ENCODE measurements at regions not wholly inside any gene's neighbourhood (a gene's known extent, or its start where the extent isn't known, plus 50 kb on each side); places are given as distances from the start of the nearest gene placed in this dataset.

DNA sequence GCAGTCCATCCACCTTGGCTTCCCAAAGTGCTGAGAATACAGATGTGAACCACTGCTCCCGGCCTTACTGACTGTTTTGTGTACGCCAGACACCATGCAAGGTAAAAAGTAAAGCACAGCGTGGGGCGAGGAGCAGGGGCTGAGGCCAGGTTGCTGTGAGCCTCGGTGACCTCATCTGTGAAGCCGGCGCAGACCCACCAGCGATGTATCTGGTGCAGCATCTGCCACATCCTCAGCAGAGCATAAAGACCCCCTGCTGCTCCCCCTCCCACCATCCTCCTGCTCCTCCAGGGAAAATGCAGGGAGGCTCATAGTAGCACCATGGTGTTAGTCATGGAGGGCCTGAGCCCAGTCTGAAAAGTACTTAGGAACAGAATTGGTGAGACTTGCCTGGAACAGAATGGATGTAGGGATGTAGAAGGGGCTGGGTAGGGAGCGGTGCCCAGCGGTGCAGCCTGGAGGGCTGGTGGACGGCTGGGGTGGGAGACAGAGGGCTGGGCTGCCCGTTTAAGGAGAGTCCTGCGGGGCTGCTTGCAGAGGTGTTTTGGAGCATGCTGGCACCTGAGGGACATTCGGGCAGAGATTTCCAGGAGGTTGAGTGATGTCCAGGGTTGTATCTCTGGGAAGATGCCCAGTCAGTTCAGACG lies 462.4 kb downstream of the BRD1 start:
- Mint-ChIP-seq H3K4me3 (no peak overlapping the region), H3K9me3 (ENCODE audit: insufficient read depth) (no peaks in the 10 kb centered on the region), H3K27me3 (peaks cover 4% of the 10 kb centered on the region), H3K27ac (no peak overlapping the region), H3K4me1 (peaks cover 3% of the 10 kb centered on the region)
- Histone ChIP-seq H3K27me3 (replicated peaks in 1 of 4; ENCODE audit: control extremely low read depth in 1 of 4, control insufficient read depth in 3 of 4, insufficient read depth in 4 of 4, low read length in 3 of 4) (no peaks in the 10 kb centered on the region), H4K20me1 (ENCODE audit: control insufficient read depth, insufficient read depth, low read length, poor library complexity, severe bottlenecking) (no peaks in the 10 kb centered on the region), H3K9ac (ENCODE audit: low read length) (no peak overlapping the region), H3K4me3 (ENCODE audit: control extremely low read depth in 1 of 5, extremely low read depth in 1 of 5, insufficient read depth in 1 of 5, low read depth in 2 of 5, low read length in 4 of 5) (no peak overlapping the region), H3K4me1 (ENCODE audit: control insufficient read depth in 2 of 2, insufficient read depth in 2 of 2, low read length in 2 of 2) (peaks cover 0 to 3% of the 10 kb centered on the region in 2 donors), H3K79me2 (ENCODE audit: control insufficient read depth, insufficient read depth, low read length) (no peaks in the 10 kb centered on the region), H2AFZ (ENCODE audit: insufficient read depth, low read depth, low read length, poor library complexity, severe bottlenecking) (no peak overlapping the region), H3K36me3 (replicated peaks in 1 of 2; ENCODE audit: control extremely low read depth in 1 of 2, control insufficient read depth in 1 of 2, extremely low read depth in 1 of 2, insufficient read depth in 2 of 2, low read length in 1 of 2) (no peaks in the 10 kb centered on the region), H3K9me3 (ENCODE audit: control extremely low read depth in 1 of 3, control insufficient read depth in 2 of 3, insufficient read depth in 1 of 3, low read length in 2 of 3) (peaks cover 0 to 36% (median 0%) of the 10 kb centered on the region in 3 donors), H3K27ac (ENCODE audit: low read length in 2 of 2) (no peak overlapping the region), H3K4me2 (replicated peaks; ENCODE audit: low read depth, low read length, poor library complexity, severe bottlenecking) (no peak overlapping the region)
- intact Hi-C loops (cut with micrococcal nuclease): no loop called here
- POLR2A ChIA-PET: no interaction called here
- TF ChIP-seq EZH2 (IDR thresholded peaks at IDR 0.05; ENCODE audit: borderline replicate concordance, insufficient read depth, low read depth, low read length, poor library complexity, severe bottlenecking): no peak
- TF ChIP-seq, protein P1, sequence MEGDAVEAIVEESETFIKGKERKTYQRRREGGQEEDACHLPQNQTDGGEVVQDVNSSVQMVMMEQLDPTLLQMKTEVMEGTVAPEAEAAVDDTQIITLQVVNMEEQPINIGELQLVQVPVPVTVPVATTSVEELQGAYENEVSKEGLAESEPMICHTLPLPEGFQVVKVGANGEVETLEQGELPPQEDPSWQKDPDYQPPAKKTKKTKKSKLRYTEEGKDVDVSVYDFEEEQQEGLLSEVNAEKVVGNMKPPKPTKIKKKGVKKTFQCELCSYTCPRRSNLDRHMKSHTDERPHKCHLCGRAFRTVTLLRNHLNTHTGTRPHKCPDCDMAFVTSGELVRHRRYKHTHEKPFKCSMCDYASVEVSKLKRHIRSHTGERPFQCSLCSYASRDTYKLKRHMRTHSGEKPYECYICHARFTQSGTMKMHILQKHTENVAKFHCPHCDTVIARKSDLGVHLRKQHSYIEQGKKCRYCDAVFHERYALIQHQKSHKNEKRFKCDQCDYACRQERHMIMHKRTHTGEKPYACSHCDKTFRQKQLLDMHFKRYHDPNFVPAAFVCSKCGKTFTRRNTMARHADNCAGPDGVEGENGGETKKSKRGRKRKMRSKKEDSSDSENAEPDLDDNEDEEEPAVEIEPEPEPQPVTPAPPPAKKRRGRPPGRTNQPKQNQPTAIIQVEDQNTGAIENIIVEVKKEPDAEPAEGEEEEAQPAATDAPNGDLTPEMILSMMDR (IDR thresholded peaks at IDR 0.05): no peak
- ATAC-seq (ENCODE audit: low read depth): no peak
- DNase-seq: no peak
- CTCF ChIA-PET: no interaction called here
- WGBS (ENCODE audit: insufficient coverage): 92% methylated on average over 15 of the region's 15 CpGs

DNA sequence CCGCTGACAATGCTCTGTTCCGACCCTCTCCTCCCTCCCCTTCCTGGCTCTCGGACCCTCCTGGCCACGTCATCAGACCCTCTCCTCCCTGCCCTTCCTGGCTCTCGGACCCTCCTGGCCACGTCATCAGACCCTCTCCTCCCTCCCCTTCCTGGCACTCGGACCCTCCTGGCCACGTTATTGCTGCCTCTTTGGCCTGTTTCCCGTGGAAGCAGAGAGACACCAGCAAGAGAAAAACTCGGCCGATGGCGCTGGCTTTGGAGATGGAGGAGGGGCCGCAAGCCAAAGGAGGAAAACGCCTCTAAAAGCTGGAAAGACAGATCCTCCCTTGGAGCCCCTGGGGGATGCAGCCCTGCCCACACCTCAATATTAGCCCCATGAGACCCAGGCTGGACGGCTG lies 463.3 kb downstream of the BRD1 start:
- Histone ChIP-seq H4K20me1 (ENCODE audit: control insufficient read depth, insufficient read depth, low read length, poor library complexity, severe bottlenecking) (no peaks in the 10 kb centered on the region), H3K79me2 (ENCODE audit: control insufficient read depth, insufficient read depth, low read length) (no peaks in the 10 kb centered on the region), H2AFZ (ENCODE audit: insufficient read depth, low read depth, low read length, poor library complexity, severe bottlenecking) (no peak overlapping the region), H3K4me1 (ENCODE audit: control insufficient read depth in 2 of 2, insufficient read depth in 2 of 2, low read length in 2 of 2) (peaks cover 0 to 3% of the 10 kb centered on the region in 2 donors), H3K27me3 (replicated peaks in 1 of 4; ENCODE audit: control extremely low read depth in 1 of 4, control insufficient read depth in 3 of 4, insufficient read depth in 4 of 4, low read length in 3 of 4) (no peaks in the 10 kb centered on the region), H3K27ac (ENCODE audit: low read length in 2 of 2) (no peak overlapping the region), H3K9ac (ENCODE audit: low read length) (no peak overlapping the region), H3K36me3 (replicated peaks in 1 of 2; ENCODE audit: control extremely low read depth in 1 of 2, control insufficient read depth in 1 of 2, extremely low read depth in 1 of 2, insufficient read depth in 2 of 2, low read length in 1 of 2) (no peaks in the 10 kb centered on the region), H3K9me3 (ENCODE audit: control extremely low read depth in 1 of 3, control insufficient read depth in 2 of 3, insufficient read depth in 1 of 3, low read length in 2 of 3) (peaks cover 0 to 34% (median 0%) of the 10 kb centered on the region in 3 donors), H3K4me2 (replicated peaks; ENCODE audit: low read depth, low read length, poor library complexity, severe bottlenecking) (no peak overlapping the region), H3K4me3 (ENCODE audit: control extremely low read depth in 1 of 5, extremely low read depth in 1 of 5, insufficient read depth in 1 of 5, low read depth in 2 of 5, low read length in 4 of 5) (no peak overlapping the region)
- H3K27ac Mint-ChIP-seq: no peak overlapping the region
- no peak overlapping the region for H3K4me3 Mint-ChIP-seq
- peaks cover 3% of the 10 kb centered on the region for H3K4me1 Mint-ChIP-seq
- ChIA-PET POLR2A (no interaction called here), CTCF (no interaction called here)
- DNase-seq: no peak
- no peak for TF ChIP-seq EZH2 (IDR thresholded peaks at IDR 0.05; ENCODE audit: borderline replicate concordance, insufficient read depth, low read depth, low read length, poor library complexity, severe bottlenecking)
- TF ChIP-seq, protein P1 (IDR thresholded peaks at IDR 0.05): no peak
- H3K27me3 Mint-ChIP-seq: peaks cover 4% of the 10 kb centered on the region
- intact Hi-C loops (cut with micrococcal nuclease): no loop called here
- no peak for ATAC-seq (ENCODE audit: low read depth)
- no peaks in the 10 kb centered on the region for H3K9me3 Mint-ChIP-seq (ENCODE audit: insufficient read depth)
- 91% methylated on average over 13 of the region's 15 CpGs for WGBS (ENCODE audit: insufficient coverage)
